ENCODE measurements at regions not wholly inside any gene's neighbourhood (a gene's known extent, or its start where the extent isn't known, plus 50 kb on each side); places are given as distances from the start of the nearest gene placed in this dataset.

DNA sequence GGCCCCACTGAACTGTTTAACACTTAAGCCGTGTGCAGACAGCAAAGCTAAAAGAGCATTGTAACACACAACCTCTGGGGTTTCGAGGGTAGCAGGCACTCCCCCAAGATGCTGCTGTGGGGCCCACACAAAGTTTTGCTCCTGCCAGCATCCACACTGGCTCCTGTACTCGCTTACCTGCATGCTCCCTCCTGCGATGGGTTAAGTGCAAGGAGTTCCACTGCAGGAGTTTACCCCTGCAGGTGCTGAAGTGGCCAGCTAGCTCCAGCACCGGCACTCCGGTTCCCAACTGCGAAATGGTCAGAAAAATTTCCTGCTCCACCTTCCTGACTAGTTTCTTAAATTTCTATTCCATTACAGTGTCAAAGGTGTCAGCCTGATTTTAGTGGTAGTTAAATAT, 443.5 kb downstream of the PCDH10 start:
- TF ChIP-seq EZH2phosphoT487 (IDR thresholded peaks at IDR 0.05; ENCODE audit: borderline replicate concordance, low read length): no peak
- TF ChIP-seq, protein P1, sequence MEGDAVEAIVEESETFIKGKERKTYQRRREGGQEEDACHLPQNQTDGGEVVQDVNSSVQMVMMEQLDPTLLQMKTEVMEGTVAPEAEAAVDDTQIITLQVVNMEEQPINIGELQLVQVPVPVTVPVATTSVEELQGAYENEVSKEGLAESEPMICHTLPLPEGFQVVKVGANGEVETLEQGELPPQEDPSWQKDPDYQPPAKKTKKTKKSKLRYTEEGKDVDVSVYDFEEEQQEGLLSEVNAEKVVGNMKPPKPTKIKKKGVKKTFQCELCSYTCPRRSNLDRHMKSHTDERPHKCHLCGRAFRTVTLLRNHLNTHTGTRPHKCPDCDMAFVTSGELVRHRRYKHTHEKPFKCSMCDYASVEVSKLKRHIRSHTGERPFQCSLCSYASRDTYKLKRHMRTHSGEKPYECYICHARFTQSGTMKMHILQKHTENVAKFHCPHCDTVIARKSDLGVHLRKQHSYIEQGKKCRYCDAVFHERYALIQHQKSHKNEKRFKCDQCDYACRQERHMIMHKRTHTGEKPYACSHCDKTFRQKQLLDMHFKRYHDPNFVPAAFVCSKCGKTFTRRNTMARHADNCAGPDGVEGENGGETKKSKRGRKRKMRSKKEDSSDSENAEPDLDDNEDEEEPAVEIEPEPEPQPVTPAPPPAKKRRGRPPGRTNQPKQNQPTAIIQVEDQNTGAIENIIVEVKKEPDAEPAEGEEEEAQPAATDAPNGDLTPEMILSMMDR (conservative IDR thresholded peaks at IDR 0.05; ENCODE audit: low read depth, low read length): no peak

Data from PC-3 (cell line).